ENCODE measurements at regions not wholly inside any gene's neighbourhood (a gene's known extent, or its start where the extent isn't known, plus 50 kb on each side); places are given as distances from the start of the nearest gene placed in this dataset.
A peak's percentile ranks its signal among the peaks of the same experiment; 100 is the strongest.

DNA sequence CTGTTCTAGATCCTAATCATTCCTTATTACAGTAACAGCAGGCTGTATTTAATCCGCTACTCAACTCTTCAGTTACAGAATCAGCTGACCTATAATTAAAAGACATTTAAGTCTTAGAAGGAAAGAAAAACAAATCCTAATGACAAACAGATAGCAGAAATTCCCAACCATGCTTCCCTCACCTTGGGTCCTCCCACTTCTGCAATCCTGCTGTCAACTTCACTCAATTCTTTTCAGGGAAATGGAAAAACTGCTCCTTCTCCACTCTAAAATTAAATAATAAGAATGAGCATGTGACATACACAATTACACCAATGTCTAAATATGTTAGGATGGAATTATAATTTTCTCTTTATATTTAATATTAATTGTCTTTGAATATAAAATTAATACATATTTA lies 182.6 kb upstream of the LYPLAL1 start:
- peak; percentile 48 for DNase-seq (ENCODE audit: low spot score)

- DNase-seq (ENCODE audit: low spot score), result no peak
Observed at GRCh38 chr1:218994615-218995014, 179.1 kb upstream of the LYPLAL1 start.

DNA sequence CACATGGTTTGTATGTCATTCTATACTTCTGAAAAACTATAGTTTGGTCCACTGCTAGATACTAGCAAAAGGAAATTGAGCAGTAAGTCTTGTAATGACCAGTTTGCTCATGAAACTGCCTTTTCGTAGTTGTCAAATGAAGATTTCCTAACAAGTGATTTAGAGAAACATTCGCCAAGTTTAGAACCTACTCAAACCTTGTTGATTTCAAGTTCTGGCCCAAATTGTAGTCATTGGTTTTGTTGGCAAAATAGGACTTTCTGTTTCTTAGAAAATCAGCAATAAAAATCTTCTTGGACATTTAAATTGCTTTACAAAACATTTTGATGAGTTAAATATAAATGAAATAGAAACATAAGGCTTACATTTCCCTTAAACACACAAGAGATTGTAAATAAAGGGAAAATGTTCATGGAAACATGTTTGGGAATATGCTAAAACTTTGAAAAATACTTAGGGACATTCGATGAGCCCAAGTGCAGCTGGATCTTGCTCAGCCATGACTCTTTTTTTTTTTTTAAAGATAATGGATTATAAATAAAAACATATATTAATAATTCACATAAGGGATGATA lies 178.5 kb upstream of the LYPLAL1 start:
- DNase-seq (ENCODE audit: low spot score), result no peak

DNA sequence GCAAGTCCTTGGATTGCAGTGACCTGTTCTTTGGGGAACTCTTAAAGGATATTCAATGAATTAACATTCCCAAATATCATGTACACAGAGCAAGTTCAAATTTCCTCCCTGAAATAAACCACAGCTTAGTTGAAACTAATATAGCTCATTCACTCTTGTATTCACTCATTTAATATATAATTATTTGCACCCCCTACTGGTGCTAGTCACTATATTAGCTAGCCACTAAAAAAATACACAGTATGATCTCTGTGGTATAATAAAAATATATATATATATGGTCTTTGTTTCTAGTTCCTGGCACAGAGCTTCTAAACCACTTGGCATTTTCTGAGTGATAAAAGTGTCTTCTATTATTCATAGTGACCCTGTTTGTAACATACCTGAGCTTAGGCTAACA lies 177.3 kb upstream of the LYPLAL1 start:
- no peak for DNase-seq (ENCODE audit: low spot score)

DNA sequence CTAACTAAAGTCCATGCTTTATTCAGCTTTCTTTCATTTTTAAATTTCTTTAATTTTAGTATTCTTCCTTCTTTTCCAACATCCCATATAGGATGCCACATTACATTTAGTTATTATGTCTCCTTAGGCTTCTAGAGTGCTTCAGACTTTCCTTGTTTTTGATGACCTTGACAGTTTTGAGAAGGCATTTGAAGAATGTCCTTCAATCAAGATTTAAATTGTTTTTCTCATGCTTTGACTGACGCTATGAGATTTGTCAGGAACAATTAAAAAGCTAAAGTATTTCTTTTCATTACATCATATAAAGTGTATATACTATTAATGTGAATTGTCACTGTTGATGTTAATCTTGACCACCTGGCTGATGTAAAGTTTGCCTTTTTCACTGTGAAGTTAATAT lies 173.7 kb upstream of the LYPLAL1 start:
- DNase-seq (ENCODE audit: low spot score), result no peak

DNA sequence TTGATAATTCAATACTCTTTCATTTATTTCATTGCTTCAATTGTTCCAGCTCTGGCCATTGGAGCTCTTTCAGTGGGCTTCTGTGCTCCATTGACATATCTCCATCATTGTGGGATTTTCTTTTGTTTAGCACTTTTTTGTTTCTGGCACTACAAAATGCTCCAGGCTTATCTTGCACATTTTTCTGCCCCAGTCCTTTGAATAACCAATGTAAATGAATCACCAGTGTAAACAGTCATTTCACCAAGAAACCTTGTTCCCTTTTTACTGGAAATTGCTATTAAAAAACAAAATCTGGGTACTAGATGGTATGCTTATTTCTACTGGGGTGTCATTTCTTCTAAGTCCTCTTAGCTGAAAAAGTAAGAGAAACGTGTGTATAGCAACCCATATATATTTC lies 173.0 kb upstream of the LYPLAL1 start:
- DNase-seq (ENCODE audit: low spot score), result no peak

GRCh38 chr1:219010720-219011119 lies 163.0 kb upstream of the LYPLAL1 start:
- no peak for DNase-seq (ENCODE audit: low spot score)

DNA sequence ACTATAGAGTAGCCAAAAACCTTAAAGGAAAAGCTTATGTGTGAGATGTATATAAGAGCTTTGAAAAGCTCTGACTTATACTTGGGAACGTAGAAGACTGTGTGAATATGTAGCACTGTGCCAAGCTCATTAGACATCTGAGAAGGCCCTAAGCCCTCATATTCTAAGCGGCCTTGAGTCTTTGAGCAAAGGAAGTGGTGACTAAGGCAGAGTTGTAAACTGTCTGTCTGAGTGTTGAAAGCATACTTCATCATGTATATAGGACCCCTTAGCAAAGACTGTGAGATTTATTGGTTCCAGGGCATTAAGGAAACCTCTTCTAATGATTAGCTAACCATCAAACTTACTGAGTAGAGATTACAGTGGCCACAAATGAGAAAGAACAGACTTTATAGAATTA lies 153.3 kb upstream of the LYPLAL1 start:
- no peak for DNase-seq (ENCODE audit: low spot score)

DNA sequence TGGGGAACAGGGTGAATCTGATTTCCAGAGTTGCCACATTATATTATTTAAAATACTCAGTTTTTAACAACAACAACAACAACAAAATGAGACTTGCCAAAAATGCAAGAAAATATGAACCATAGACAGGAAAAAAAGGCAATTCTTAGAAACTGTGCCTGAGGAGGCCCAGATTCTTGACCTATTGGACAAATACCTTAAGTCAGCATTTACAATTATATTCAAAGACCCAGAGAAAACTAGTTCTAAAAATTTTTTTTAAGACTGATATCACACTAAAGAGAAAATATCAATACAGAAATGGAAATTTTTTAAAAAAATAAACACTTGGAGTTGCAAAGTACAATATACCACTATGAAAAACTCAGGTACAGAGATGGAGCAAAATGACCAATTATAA lies 152.8 kb upstream of the LYPLAL1 start:
- DNase-seq (ENCODE audit: low spot score), result no peak

DNA sequence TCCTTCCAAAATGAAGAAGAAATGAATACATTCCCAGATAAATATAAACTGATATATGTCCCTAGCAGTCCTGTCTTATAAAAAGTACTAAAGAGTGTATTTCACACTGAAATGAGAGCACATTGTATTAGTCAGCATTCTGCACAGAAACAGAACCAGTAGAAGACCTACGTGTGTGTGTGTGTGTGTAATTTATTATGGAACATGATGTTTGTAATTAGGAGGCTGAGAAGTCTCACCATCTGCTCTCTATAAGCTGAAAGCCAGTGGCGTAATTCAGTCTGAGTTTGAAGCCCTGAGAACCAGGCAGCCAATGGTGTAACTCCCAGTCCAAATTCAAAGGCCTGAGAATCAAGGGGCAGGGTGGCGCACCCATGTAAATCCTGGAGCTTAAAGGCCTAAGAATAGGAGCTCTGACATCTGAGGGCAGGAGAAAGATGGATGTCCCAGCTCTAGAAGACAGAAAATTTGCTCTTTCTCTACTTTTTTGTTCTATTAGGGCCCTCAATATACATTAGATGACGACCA lies 146.5 kb upstream of the LYPLAL1 start:
- peak; percentile 25 for DNase-seq (ENCODE audit: low spot score)

DNA sequence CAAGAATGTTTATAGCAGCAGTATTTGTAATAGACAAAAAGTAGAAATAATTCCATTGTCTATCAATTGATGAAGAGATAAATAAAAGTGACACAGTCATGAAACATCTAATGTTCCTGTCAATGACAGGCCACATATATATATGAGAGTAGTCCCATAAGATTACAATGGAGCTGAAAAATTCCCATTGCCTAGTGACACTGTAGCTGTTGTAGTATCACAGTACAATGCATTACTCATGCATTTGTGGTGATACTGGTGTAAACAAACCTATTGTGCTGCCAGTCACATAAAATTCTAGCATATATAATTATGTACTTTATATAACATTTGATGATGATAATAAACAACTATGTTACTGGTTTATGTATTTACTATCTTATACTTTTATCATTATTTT lies 141.9 kb upstream of the LYPLAL1 start:
- DNase-seq (ENCODE audit: low spot score), result no peak

DNA sequence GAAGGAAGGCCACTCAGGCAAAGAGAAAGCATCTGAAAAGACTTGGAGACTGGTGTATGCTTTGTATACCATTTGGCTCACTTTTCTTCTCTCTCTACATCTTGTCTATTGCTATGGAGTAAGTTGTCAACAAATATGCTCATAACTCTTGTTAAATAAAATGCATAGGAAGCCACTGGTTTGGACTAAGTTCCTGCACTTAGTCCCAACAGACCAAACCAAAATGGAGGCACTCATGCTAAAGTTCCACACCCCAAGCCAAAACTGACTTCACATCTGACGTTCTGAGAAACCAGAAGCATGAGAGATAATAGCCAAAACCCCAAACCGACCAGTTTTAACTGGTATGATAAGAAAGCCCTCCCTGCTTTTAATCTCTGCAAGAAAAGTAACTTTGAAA lies 135.3 kb upstream of the LYPLAL1 start:
- no peak for DNase-seq (ENCODE audit: low spot score)

- no peak for DNase-seq (ENCODE audit: low spot score)
Observed at GRCh38 chr1:219039017-219039681, 134.5 kb upstream of the LYPLAL1 start.

GRCh38 chr1:219039682-219040154 lies 134.0 kb upstream of the LYPLAL1 start:
- DNase-seq (ENCODE audit: low spot score), result no peak

GRCh38 chr1:219040291-219040690 lies 133.4 kb upstream of the LYPLAL1 start:
- no peak for DNase-seq (ENCODE audit: low spot score)

GRCh38 chr1:219041141-219041540 lies 132.5 kb upstream of the LYPLAL1 start:
- DNase-seq (ENCODE audit: low spot score), result no peak

DNA sequence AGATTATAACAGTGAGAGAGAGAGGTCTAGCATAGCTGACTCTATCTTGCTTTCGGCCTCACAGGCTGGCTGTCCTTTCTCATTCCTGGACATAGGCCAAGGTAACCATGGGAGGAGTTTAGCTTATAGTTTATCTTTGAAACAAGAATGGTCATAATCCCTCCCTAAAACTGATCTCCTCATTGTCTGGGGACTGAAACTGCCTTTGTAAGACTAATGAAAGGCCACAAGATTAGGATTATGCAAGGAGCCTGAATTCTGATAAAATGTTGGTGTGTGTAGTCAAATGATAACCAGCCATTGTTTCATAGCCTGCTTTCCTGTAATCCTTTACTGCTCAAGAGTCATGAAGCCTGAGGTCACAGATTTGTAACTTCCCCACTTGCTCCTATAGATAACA lies 131.9 kb upstream of the LYPLAL1 start:
- DNase-seq (ENCODE audit: low spot score), result no peak

GRCh38 chr1:219042769-219043168 lies 130.9 kb upstream of the LYPLAL1 start:
- DNase-seq (ENCODE audit: low spot score), result no peak

- no peak for DNase-seq (ENCODE audit: low spot score)
Observed at GRCh38 chr1:219045246-219045645, 128.4 kb upstream of the LYPLAL1 start.

DNA sequence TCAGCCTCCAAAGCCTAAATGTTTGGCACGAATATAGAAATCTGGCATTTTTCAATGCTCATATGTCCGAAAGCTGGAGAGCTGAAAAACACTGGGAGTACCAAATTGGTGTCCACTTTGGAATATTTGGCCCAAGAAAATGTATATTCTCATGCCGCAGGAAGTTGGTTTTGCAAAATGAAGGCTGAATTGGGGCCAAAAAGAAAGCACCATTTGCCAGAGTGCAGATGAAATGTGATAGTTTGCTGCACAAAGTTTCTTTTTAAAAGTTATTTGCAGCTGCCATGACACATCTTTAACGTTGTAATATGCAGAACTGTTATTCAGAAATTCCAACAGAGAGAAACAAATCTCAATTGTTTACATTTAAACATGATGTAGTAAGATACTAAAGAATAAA lies 124.2 kb upstream of the LYPLAL1 start:
- no peak for DNase-seq (ENCODE audit: low spot score)

DNA sequence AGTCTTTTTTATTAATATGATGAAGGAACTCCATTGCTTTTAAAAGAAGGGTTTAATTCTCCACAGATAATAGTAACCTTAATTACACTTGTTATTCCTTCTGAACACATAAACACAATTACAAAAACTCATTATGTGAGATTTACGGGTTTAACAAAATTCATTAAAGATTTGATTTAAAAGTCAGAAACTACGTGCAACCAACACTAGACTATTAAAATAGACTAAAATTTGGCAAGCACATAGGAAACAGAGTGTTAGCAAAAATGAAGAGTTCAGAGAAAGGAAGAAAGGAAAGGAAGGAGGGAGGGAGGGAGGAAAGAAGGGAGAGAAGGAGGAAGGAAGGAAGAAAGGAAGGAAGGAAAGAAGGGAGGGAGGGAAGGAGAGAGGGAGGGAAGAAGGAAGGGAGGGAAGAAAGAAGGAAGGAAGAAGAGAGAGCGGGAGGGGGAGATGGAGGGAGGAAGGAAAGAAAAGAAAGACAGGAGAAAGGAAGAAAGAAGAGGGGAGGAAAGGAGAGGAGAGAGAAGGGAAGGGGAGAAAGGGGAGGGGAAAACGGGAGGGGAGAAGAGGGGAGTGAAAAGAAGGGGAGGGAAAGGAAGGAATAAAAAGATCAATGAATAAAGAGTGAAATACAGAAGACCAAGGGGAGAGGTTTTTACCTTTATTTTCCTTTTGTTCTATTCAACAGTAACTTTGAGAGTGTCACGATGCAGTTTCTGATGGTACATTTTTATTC lies 123.4 kb upstream of the LYPLAL1 start:
- no peak for DNase-seq (ENCODE audit: low spot score)

DNA sequence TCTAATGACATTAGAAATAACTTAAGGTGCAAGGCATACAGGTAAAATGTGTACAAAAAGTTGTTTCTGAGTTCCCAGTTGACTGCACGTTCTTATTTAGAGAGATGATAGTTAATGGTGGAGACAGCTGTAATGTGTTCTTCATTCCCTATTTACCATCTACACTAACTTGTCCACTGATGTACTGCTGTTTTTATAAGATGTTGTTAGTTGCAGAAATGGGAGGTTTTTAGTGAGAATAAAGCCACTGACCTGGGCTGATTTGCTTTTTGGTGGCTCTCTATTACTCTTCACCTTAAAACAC lies 122.9 kb upstream of the LYPLAL1 start:
- no peak for DNase-seq (ENCODE audit: low spot score)

GRCh38 chr1:219051547-219051946 lies 122.1 kb upstream of the LYPLAL1 start:
- DNase-seq (ENCODE audit: low spot score), result no peak

Measured in D341Med (cell line).